ENCODE measurements at regions not wholly inside any gene's neighbourhood (a gene's known extent, or its start where the extent isn't known, plus 50 kb on each side); places are given as distances from the start of the nearest gene placed in this dataset.

GRCh38 chr7:18125476-18125875 lies 97.8 kb upstream of the PRPS1L1 start:
- peak; percentile 27 for DNase-seq (ENCODE audit: low read depth)
- no peak for TF ChIP-seq CTCF (conservative IDR thresholded peaks at IDR 0.05; ENCODE audit: low read depth, low read length)

GRCh38 chr7:18126281-18126680 lies 98.6 kb upstream of the PRPS1L1 start:
- DNase-seq (ENCODE audit: low read depth) = peak; percentile 51
- no peak for TF ChIP-seq CTCF (conservative IDR thresholded peaks at IDR 0.05; ENCODE audit: low read depth, low read length)
- no peak overlapping the region for H3K4me3 ChIP-seq (ENCODE audit: low read length)

More at GRCh38 chr7:18125476-18125875, 97.8 kb upstream of the PRPS1L1 start:
- H3K4me3 ChIP-seq (ENCODE audit: low read length) = no peak overlapping the region

GRCh38 chr7:18128846-18129245 lies 101.2 kb upstream of the PRPS1L1 start:
- DNase-seq (ENCODE audit: low read depth) = peak; percentile 77
- no peak for TF ChIP-seq CTCF (conservative IDR thresholded peaks at IDR 0.05; ENCODE audit: low read depth, low read length)
- no peak overlapping the region for H3K4me3 ChIP-seq (ENCODE audit: low read length)

GRCh38 chr7:18132811-18133210 lies 105.2 kb upstream of the PRPS1L1 start:
- H3K4me3 ChIP-seq (ENCODE audit: low read length) = no peak overlapping the region
- no peak for DNase-seq (ENCODE audit: low read depth)
- TF ChIP-seq CTCF (conservative IDR thresholded peaks at IDR 0.05; ENCODE audit: low read depth, low read length) = no peak

- no peak for TF ChIP-seq CTCF (conservative IDR thresholded peaks at IDR 0.05; ENCODE audit: low read depth, low read length)
- no peak for DNase-seq (ENCODE audit: low read depth)
- H3K4me3 ChIP-seq (ENCODE audit: low read length) = no peak overlapping the region
Measured at GRCh38 chr7:18133921-18134320, 106.3 kb upstream of the PRPS1L1 start.

- no peak overlapping the region for H3K4me3 ChIP-seq (ENCODE audit: low read length)
- no peak for DNase-seq (ENCODE audit: low read depth)
- no peak for TF ChIP-seq CTCF (conservative IDR thresholded peaks at IDR 0.05; ENCODE audit: low read depth, low read length)
Measured at GRCh38 chr7:18140943-18141342, 113.3 kb upstream of the PRPS1L1 start.

GRCh38 chr7:18144166-18144565 lies 116.5 kb upstream of the PRPS1L1 start:
- TF ChIP-seq CTCF (conservative IDR thresholded peaks at IDR 0.05; ENCODE audit: low read depth, low read length) = no peak
- no peak overlapping the region for H3K4me3 ChIP-seq (ENCODE audit: low read length)
- no peak for DNase-seq (ENCODE audit: low read depth)
